Progenitor cell of endocrine pancreas (in vitro differentiated cells): ENCODE measurements at regions not wholly inside any gene's neighbourhood (a gene's known extent, or its start where the extent isn't known, plus 50 kb on each side); places are given as distances from the start of the nearest gene placed in this dataset.

Experiments
- DNase-seq: peaks from one replicate; pipeline ENCODE4 v3.0.0; 2021; ENCODE audit warnings: low spot score; ENCODE audit not compliant: unreplicated experiment
- H3K27ac Mint-ChIP-seq: 2 replicates; pipeline ENCODE4 v1.8.0; 2021; ENCODE audit warnings: mild to moderate bottlenecking, moderate library complexity, mixed read lengths
- H3K27me3 Mint-ChIP-seq: 2 replicates; pipeline ENCODE4 v1.8.0; 2021; ENCODE audit warnings: mixed read lengths
- H3K36me3 Mint-ChIP-seq: 2 replicates; pipeline ENCODE4 v1.8.0; 2022; ENCODE audit warnings: mixed read lengths; ENCODE audit not compliant: insufficient read depth
- H3K4me1 Mint-ChIP-seq: 2 replicates; pipeline ENCODE4 v1.8.0; 2021; ENCODE audit warnings: low read depth, mixed read lengths
- H3K4me3 Mint-ChIP-seq: 2 replicates; pipeline ENCODE4 v1.8.0; 2021; ENCODE audit warnings: low read depth, mild to moderate bottlenecking, moderate library complexity, mixed read lengths
- H3K9me3 Mint-ChIP-seq: 2 replicates; pipeline ENCODE4 v1.8.0; 2021; ENCODE audit warnings: low read depth, mixed read lengths
- CTCF ChIP-seq: fragments of 200-600 bp; sonication (generic); IDR thresholded peaks from one replicate; pipeline ENCODE4 v1.5.0; 2021; ENCODE audit warnings: antibody characterized with exemption, mild to moderate bottlenecking; ENCODE audit not compliant: unreplicated experiment

- Mint-ChIP-seq H3K9me3 (no peaks in the 10 kb centered on the region), H3K27ac (no peak overlapping the region), H3K4me1 (peaks cover 9% of the 10 kb centered on the region), H3K4me3 (no peak overlapping the region), H3K36me3 (no peaks in the 10 kb centered on the region), H3K27me3 (peaks cover 83% of the 10 kb centered on the region)
- no peak for DNase-seq
- no peak for TF ChIP-seq CTCF
Observed at GRCh38 chr22:48368975-48369525, 1458.6 kb downstream of the BRD1 start.

GRCh38 chr22:48367731-48368130 lies 1459.9 kb downstream of the BRD1 start:
- Mint-ChIP-seq H3K4me3 (no peak overlapping the region), H3K4me1 (peaks cover 9% of the 10 kb centered on the region)

GRCh38 chr22:48366591-48366990 lies 1461.1 kb downstream of the BRD1 start:
- no peaks in the 10 kb centered on the region for H3K9me3 Mint-ChIP-seq
- DNase-seq, result no peak
- peaks cover 60% of the 10 kb centered on the region for H3K27me3 Mint-ChIP-seq
- no peak for TF ChIP-seq CTCF
- H3K36me3 Mint-ChIP-seq, result no peaks in the 10 kb centered on the region
- no peak overlapping the region for H3K27ac Mint-ChIP-seq
- no peak overlapping the region for H3K4me3 Mint-ChIP-seq
- peaks cover 9% of the 10 kb centered on the region for H3K4me1 Mint-ChIP-seq

More at GRCh38 chr22:48367731-48368130, 1459.9 kb downstream of the BRD1 start:
- Mint-ChIP-seq H3K9me3 (no peaks in the 10 kb centered on the region), H3K36me3 (no peaks in the 10 kb centered on the region), H3K27ac (no peak overlapping the region), H3K27me3 (peaks cover 71% of the 10 kb centered on the region)
- TF ChIP-seq CTCF, result no peak
- no peak for DNase-seq

- no peaks in the 10 kb centered on the region for H3K9me3 Mint-ChIP-seq
- no peak overlapping the region for H3K27ac Mint-ChIP-seq
- TF ChIP-seq CTCF, result no peak
Observed at GRCh38 chr22:48366056-48366455, 1461.6 kb downstream of the BRD1 start.

GRCh38 chr22:48365386-48365785 lies 1462.3 kb downstream of the BRD1 start:
- Mint-ChIP-seq H3K4me1 (peaks cover 7% of the 10 kb centered on the region), H3K27ac (no peak overlapping the region), H3K27me3 (peaks cover 48% of the 10 kb centered on the region), H3K36me3 (no peaks in the 10 kb centered on the region), H3K4me3 (no peak overlapping the region), H3K9me3 (no peaks in the 10 kb centered on the region)
- DNase-seq, result no peak
- TF ChIP-seq CTCF, result no peak

More at GRCh38 chr22:48366056-48366455, 1461.6 kb downstream of the BRD1 start:
- DNase-seq, result no peak
- Mint-ChIP-seq H3K4me3 (no peak overlapping the region), H3K27me3 (peaks cover 54% of the 10 kb centered on the region), H3K4me1 (peaks cover 9% of the 10 kb centered on the region), H3K36me3 (no peaks in the 10 kb centered on the region)
